A549 (cell line): ENCODE measurements at regions not wholly inside any gene's neighbourhood (a gene's known extent, or its start where the extent isn't known, plus 50 kb on each side); places are given as distances from the start of the nearest gene placed in this dataset.

Experiments
- BHLHE40 ChIP-seq: IDR thresholded peaks from 2 replicates; pipeline ENCODE4 v1.6.1; 2012; ENCODE audit warnings: low read depth, low read length, inconsistent platforms
- CEBPB ChIP-seq, 2 experiments: fragments of >200 bp in 1 of 2; sonication (Bioruptor Twin) in 1 of 2; formaldehyde crosslinking in 1 of 2; IDR thresholded peaks; 2 replicates each; pipeline ENCODE4 v1.6.1; 2012 to 2016
- EHMT2 ChIP-seq: fragments of 200-600 bp; sonication (generic); IDR thresholded peaks from 2 replicates; pipeline ENCODE4 v1.6.1; 2016; ENCODE audit warnings: antibody characterized with exemption, low read depth, mild to moderate bottlenecking, moderate library complexity
- FOSL2 ChIP-seq, 2 experiments: fragments of 450-650 bp in 1 of 2; fragments of >200 bp in 1 of 2; sonication (Bioruptor Twin) in 1 of 2; formaldehyde crosslinking; IDR thresholded peaks; 2 replicates each; pipeline versions ENCODE4 v1.5.0 to v1.6.1; 2016 to 2020; ENCODE audit warnings: mild to moderate bottlenecking in 1 of 2, moderate library complexity in 1 of 2
- HOXB5 ChIP-seq: fragments of 250-450 bp; sonication (Bioruptor Pico); IDR thresholded peaks from 2 replicates; pipeline ENCODE4 v1.5.0; 2020; ENCODE audit warnings: mild to moderate bottlenecking, moderate library complexity
- POLR2A ChIP-seq: IDR thresholded peaks from 2 replicates; pipeline ENCODE4 v1.6.1; 2012; ENCODE audit warnings: mild to moderate bottlenecking, low read length
- RAD21 ChIP-seq, 2 experiments: fragments of >200 bp in 1 of 2; sonication (Bioruptor Twin) in 1 of 2; formaldehyde crosslinking in 1 of 2; IDR thresholded peaks in 1 of 2; conservative IDR thresholded peaks in 1 of 2; 2 replicates in 1 of 2; 3 replicates in 1 of 2; pipeline ENCODE4 v1.6.1; 2012 to 2018; ENCODE audit warnings: inconsistent platforms in 1 of 2
- TF ChIP-seq, protein P1 (sequence below): fragments of >200 bp; sonication (Bioruptor Twin); formaldehyde crosslinking; IDR thresholded peaks from 3 replicates; pipeline ENCODE4 v1.6.1; 2016
- TF ChIP-seq, protein P2 (sequence below): fragments of >200 bp; sonication (Bioruptor Twin); formaldehyde crosslinking; IDR thresholded peaks from 3 replicates; pipeline ENCODE4 v1.5.1; 2016
- TF ChIP-seq, protein P3 (sequence below): fragments of 200-600 bp; sonication (generic); IDR thresholded peaks from 2 replicates; pipeline ENCODE4 v1.6.1; 2016; ENCODE audit warnings: antibody characterized with exemption, mild to moderate bottlenecking, moderate library complexity

DNA sequence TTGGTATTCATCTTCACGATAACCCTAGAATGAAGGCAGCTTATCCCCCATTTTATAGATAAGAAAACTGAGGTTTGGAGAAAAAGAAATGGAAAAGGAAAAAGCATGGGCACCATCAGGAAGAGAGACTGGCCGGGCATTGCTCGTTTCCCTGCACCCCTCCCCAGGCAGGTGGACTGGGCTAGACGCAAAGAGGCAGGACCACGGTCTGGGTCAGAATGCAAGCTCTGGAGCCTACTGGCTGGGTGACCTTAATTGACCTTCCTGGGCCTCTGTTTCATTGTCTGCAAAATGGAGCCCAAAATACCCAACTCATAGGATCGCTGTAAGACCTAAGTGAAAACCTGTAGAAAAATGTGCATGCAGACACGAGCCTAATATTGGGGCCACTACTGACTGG is 135.3 kb upstream of the GLI2 start:
- TF ChIP-seq POLR2A, result no peak
- TF ChIP-seq CEBPB (IDR thresholded peaks at IDR 0.05), result no peak
- TF ChIP-seq, protein P1, sequence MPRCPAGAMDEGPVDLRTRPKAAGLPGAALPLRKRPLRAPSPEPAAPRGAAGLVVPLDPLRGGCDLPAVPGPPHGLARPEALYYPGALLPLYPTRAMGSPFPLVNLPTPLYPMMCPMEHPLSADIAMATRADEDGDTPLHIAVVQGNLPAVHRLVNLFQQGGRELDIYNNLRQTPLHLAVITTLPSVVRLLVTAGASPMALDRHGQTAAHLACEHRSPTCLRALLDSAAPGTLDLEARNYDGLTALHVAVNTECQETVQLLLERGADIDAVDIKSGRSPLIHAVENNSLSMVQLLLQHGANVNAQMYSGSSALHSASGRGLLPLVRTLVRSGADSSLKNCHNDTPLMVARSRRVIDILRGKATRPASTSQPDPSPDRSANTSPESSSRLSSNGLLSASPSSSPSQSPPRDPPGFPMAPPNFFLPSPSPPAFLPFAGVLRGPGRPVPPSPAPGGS, result no peak
- TF ChIP-seq, protein P2, sequence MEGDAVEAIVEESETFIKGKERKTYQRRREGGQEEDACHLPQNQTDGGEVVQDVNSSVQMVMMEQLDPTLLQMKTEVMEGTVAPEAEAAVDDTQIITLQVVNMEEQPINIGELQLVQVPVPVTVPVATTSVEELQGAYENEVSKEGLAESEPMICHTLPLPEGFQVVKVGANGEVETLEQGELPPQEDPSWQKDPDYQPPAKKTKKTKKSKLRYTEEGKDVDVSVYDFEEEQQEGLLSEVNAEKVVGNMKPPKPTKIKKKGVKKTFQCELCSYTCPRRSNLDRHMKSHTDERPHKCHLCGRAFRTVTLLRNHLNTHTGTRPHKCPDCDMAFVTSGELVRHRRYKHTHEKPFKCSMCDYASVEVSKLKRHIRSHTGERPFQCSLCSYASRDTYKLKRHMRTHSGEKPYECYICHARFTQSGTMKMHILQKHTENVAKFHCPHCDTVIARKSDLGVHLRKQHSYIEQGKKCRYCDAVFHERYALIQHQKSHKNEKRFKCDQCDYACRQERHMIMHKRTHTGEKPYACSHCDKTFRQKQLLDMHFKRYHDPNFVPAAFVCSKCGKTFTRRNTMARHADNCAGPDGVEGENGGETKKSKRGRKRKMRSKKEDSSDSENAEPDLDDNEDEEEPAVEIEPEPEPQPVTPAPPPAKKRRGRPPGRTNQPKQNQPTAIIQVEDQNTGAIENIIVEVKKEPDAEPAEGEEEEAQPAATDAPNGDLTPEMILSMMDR, result no peak
- TF ChIP-seq, protein P3, sequence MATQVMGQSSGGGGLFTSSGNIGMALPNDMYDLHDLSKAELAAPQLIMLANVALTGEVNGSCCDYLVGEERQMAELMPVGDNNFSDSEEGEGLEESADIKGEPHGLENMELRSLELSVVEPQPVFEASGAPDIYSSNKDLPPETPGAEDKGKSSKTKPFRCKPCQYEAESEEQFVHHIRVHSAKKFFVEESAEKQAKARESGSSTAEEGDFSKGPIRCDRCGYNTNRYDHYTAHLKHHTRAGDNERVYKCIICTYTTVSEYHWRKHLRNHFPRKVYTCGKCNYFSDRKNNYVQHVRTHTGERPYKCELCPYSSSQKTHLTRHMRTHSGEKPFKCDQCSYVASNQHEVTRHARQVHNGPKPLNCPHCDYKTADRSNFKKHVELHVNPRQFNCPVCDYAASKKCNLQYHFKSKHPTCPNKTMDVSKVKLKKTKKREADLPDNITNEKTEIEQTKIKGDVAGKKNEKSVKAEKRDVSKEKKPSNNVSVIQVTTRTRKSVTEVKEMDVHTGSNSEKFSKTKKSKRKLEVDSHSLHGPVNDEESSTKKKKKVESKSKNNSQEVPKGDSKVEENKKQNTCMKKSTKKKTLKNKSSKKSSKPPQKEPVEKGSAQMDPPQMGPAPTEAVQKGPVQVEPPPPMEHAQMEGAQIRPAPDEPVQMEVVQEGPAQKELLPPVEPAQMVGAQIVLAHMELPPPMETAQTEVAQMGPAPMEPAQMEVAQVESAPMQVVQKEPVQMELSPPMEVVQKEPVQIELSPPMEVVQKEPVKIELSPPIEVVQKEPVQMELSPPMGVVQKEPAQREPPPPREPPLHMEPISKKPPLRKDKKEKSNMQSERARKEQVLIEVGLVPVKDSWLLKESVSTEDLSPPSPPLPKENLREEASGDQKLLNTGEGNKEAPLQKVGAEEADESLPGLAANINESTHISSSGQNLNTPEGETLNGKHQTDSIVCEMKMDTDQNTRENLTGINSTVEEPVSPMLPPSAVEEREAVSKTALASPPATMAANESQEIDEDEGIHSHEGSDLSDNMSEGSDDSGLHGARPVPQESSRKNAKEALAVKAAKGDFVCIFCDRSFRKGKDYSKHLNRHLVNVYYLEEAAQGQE, result no peak
- no peak for TF ChIP-seq FOSL2 (IDR thresholded peaks at IDR 0.05)
- TF ChIP-seq FOSL2 (CRISPR knock-in tag; IDR thresholded peaks at IDR 0.05), result no peak
- no peak for TF ChIP-seq RAD21 (conservative IDR thresholded peaks at IDR 0.05 in 1 of 2, IDR thresholded peaks at IDR 0.05 in 1 of 2)
- no peak for TF ChIP-seq HOXB5 (CRISPR knock-in tag)
- TF ChIP-seq EHMT2, result no peak
- no peak for TF ChIP-seq BHLHE40
